WTC11 (cell line): ENCODE measurements at regions not wholly inside any gene's neighbourhood (a gene's known extent, or its start where the extent isn't known, plus 50 kb on each side); places are given as distances from the start of the nearest gene placed in this dataset.
"Not testable (repeated sequence)": the region's sequence is repeated elsewhere in the genome, so short reads cannot be mapped to it uniquely, and the experiment has no call there.

Experiments
- ATAC-seq: fragments of 200-7000 bp; cut with Tn5 transposase; 2 replicates; pipeline ENCODE4 v1.10.0; 2021; ENCODE audit warnings: mild to moderate bottlenecking, moderate library complexity
- CTCF ChIA-PET: fragments of 300-600 bp; sonication (Branson Sonifier 250); formaldehyde crosslinking; loops from one replicate; lab custom pipeline; 2021; ENCODE audit warnings: antibody characterized with exemption; lab: Charles Lee
- POLR2A ChIA-PET: fragments of 350-600 bp; sonication (Branson Sonifier 250); formaldehyde crosslinking; loops from one replicate; lab custom pipeline; 2021; ENCODE audit warnings: antibody characterized with exemption; lab: Charles Lee
- DNase-seq: peaks from one replicate; pipeline ENCODE4 v3.0.0; 2021; ENCODE audit warnings: low spot score
- H3K27ac Mint-ChIP-seq: 2 replicates; pipeline ENCODE4 v1.8.0; 2021; ENCODE audit warnings: mixed read lengths
- H3K27me3 Mint-ChIP-seq: 2 replicates; pipeline ENCODE4 v1.8.0; 2021; ENCODE audit warnings: low read depth, mild to moderate bottlenecking, moderate library complexity, mixed read lengths
- H3K36me3 Mint-ChIP-seq: 2 replicates; pipeline ENCODE4 v1.8.0; 2021; ENCODE audit warnings: mixed read lengths
- H3K4me1 Mint-ChIP-seq: 2 replicates; pipeline ENCODE4 v1.8.0; 2022; ENCODE audit warnings: mixed read lengths
- H3K4me3 Mint-ChIP-seq: 2 replicates; pipeline ENCODE4 v1.8.0; 2021; ENCODE audit warnings: mild to moderate bottlenecking, moderate library complexity, mixed read lengths
- H3K9me3 Mint-ChIP-seq: 2 replicates; pipeline ENCODE4 v1.8.0; 2021; ENCODE audit warnings: mixed read lengths
- ATF6 ChIP-seq: sonication (generic); formaldehyde crosslinking; IDR thresholded peaks from 2 replicates; pipeline ENCODE4 v1.8.1; 2023; ENCODE audit warnings: mild to moderate bottlenecking, missing genetic modification reagents
- CTCF ChIP-seq: fragments of 200-600 bp; IDR thresholded peaks from 2 replicates; pipeline ENCODE4 v1.8.0; 2022; ENCODE audit warnings: antibody characterized with exemption
- E2F4 ChIP-seq: sonication (generic); formaldehyde crosslinking; IDR thresholded peaks from 2 replicates; pipeline ENCODE4 v1.8.1; 2022; ENCODE audit warnings: low read depth, mild to moderate bottlenecking, moderate library complexity, missing genetic modification reagents, borderline replicate concordance
- EMX1 ChIP-seq: fragments of 250-450 bp; sonication (Bioruptor Pico); IDR thresholded peaks from 2 replicates; pipeline ENCODE4 v1.8.0; 2021; ENCODE audit warnings: mild to moderate bottlenecking
- FOXP1 ChIP-seq: sonication (generic); formaldehyde crosslinking; IDR thresholded peaks from 2 replicates; pipeline ENCODE4 v1.8.0; 2022; ENCODE audit warnings: missing genetic modification reagents, mild to moderate bottlenecking, moderate library complexity, borderline replicate concordance
- FOXP4 ChIP-seq: sonication (generic); formaldehyde crosslinking; IDR thresholded peaks from 2 replicates; pipeline ENCODE4 v1.8.0; 2022; ENCODE audit warnings: mild to moderate bottlenecking, missing genetic modification reagents
- GABPB1 ChIP-seq: sonication (generic); formaldehyde crosslinking; IDR thresholded peaks from 2 replicates; pipeline ENCODE4 v1.8.1; 2023; ENCODE audit warnings: mild to moderate bottlenecking, missing genetic modification reagents
- IRF1 ChIP-seq: sonication (generic); formaldehyde crosslinking; IDR thresholded peaks from 2 replicates; pipeline ENCODE4 v1.8.0; 2023; ENCODE audit warnings: missing genetic modification reagents
- MXD4 ChIP-seq: fragments of 250-450 bp; sonication (Bioruptor Pico); IDR thresholded peaks from 2 replicates; pipeline ENCODE4 v1.8.0; 2021; ENCODE audit warnings: mild to moderate bottlenecking, moderate library complexity, borderline replicate concordance
- MYBL2 ChIP-seq: sonication (generic); formaldehyde crosslinking; IDR thresholded peaks from 2 replicates; pipeline ENCODE4 v1.8.1; 2023; ENCODE audit warnings: mild to moderate bottlenecking, moderate library complexity, missing genetic modification reagents
- NR2C2 ChIP-seq: sonication (generic); formaldehyde crosslinking; IDR thresholded peaks from 2 replicates; pipeline ENCODE4 v1.8.0; 2022; ENCODE audit warnings: mild to moderate bottlenecking, missing genetic modification reagents
- RORB ChIP-seq: fragments of 250-450 bp; sonication (Bioruptor Pico); IDR thresholded peaks from 2 replicates; pipeline ENCODE4 v1.9.0; 2021; ENCODE audit warnings: mild to moderate bottlenecking
- SMAD3 ChIP-seq: sonication (generic); formaldehyde crosslinking; IDR thresholded peaks from 2 replicates; pipeline ENCODE4 v1.8.0; 2022; ENCODE audit warnings: missing genetic modification reagents, mild to moderate bottlenecking, borderline replicate concordance
- SOX15 ChIP-seq: fragments of 250-450 bp; sonication (Bioruptor Pico); IDR thresholded peaks from 2 replicates; pipeline ENCODE4 v1.9.0; 2021; ENCODE audit warnings: mild to moderate bottlenecking
- TEAD1 ChIP-seq: sonication (generic); formaldehyde crosslinking; IDR thresholded peaks from 2 replicates; pipeline ENCODE4 v1.8.0; 2022; ENCODE audit warnings: mild to moderate bottlenecking, missing genetic modification reagents
- USF2 ChIP-seq: sonication (generic); formaldehyde crosslinking; IDR thresholded peaks from 2 replicates; pipeline ENCODE4 v1.8.1; 2023; ENCODE audit warnings: mild to moderate bottlenecking, missing genetic modification reagents, moderate library complexity
- ZNF138 ChIP-seq: sonication (generic); formaldehyde crosslinking; conservative IDR thresholded peaks from 2 replicates; pipeline ENCODE4 v1.8.1; 2022; ENCODE audit warnings: mild to moderate bottlenecking, moderate library complexity, missing genetic modification reagents
- ZNF219 ChIP-seq: sonication (generic); formaldehyde crosslinking; IDR thresholded peaks from 2 replicates; pipeline ENCODE4 v1.8.0; 2023; ENCODE audit warnings: missing genetic modification reagents, mild to moderate bottlenecking, borderline replicate concordance
- ZNF396 ChIP-seq: fragments of 250-450 bp; sonication (Bioruptor Pico); IDR thresholded peaks from 2 replicates; pipeline ENCODE4 v1.8.0; 2021; ENCODE audit warnings: mild to moderate bottlenecking, moderate library complexity, borderline replicate concordance

- TF ChIP-seq IRF1 = no peak
Measured at GRCh38 chr12:105888696-105889095, 250.1 kb downstream of the NUAK1 start (continued).

- CTCF ChIA-PET = no interaction called here
- Mint-ChIP-seq H3K9me3 (peaks cover 11% of the 10 kb centered on the region), H3K27ac (no peak overlapping the region), H3K36me3 (peaks cover 4% of the 10 kb centered on the region), H3K4me3 (no peak overlapping the region), H3K27me3 (no peaks in the 10 kb centered on the region), H3K4me1 (peaks cover 24% of the 10 kb centered on the region)
- POLR2A ChIA-PET = no interaction called here
- TF ChIP-seq MYBL2 (CRISPR knock-in tag) = no peak
- no peak for TF ChIP-seq SMAD3
- no peak for TF ChIP-seq FOXP1 (CRISPR knock-in tag)
- TF ChIP-seq NR2C2 (CRISPR knock-in tag) = no peak
- no peak for TF ChIP-seq GABPB1 (CRISPR knock-in tag)
- no peak for TF ChIP-seq EMX1 (CRISPR knock-in tag)
- TF ChIP-seq ZNF396 (CRISPR knock-in tag) = no peak
- no peak for TF ChIP-seq FOXP4 (CRISPR knock-in tag)
- TF ChIP-seq ATF6 = no peak
- TF ChIP-seq USF2 (CRISPR knock-in tag) = no peak
- no peak for TF ChIP-seq SOX15 (CRISPR knock-in tag)
- TF ChIP-seq ZNF138 (CRISPR knock-in tag) = no peak
- no peak for TF ChIP-seq ZNF219
- TF ChIP-seq TEAD1 (CRISPR knock-in tag) = no peak
- DNase-seq (no peak), ATAC-seq (no peak)
Measured at GRCh38 chr12:105892362-105892910, 246.3 kb downstream of the NUAK1 start.

- H3K27me3 Mint-ChIP-seq, POLR2A ChIA-PET, DNase-seq, ATAC-seq, H3K36me3 Mint-ChIP-seq, H3K27ac Mint-ChIP-seq, H3K9me3 Mint-ChIP-seq, CTCF ChIA-PET, H3K4me3 Mint-ChIP-seq: not testable (repeated sequence)
- peaks cover 44% of the 10 kb centered on the region for H3K4me1 Mint-ChIP-seq
Measured at GRCh38 chr12:105895197-105895832, 243.4 kb downstream of the NUAK1 start.

- H3K9me3 Mint-ChIP-seq = peaks cover 18% of the 10 kb centered on the region
- no peak overlapping the region for H3K4me3 Mint-ChIP-seq
- H3K27ac Mint-ChIP-seq = peak overlapping the region; percentile 73; the same call in 1 of the 2 replicates
- H3K4me1 Mint-ChIP-seq = peaks cover 50% of the 10 kb centered on the region
- ChIA-PET POLR2A (interaction anchor here (0.6 to 0.7 kb wide), 2 partner anchors 12 to 99 kb away, joined by 5 to 6 read pairs; no protein-coding TSS in a partner anchor), CTCF (interaction anchor here (1.0 to 1.6 kb wide), 3 partner anchors 21 to 477 kb away, joined by 3 read pairs; no protein-coding TSS in a partner anchor)
- H3K27me3 Mint-ChIP-seq = no peaks in the 10 kb centered on the region
- DNase-seq (peak; percentile 41), ATAC-seq (peak; percentile 89)
- peaks cover 4% of the 10 kb centered on the region for H3K36me3 Mint-ChIP-seq
- TF ChIP-seq MXD4 (CRISPR knock-in tag) (no peak), CTCF (no peak), E2F4 (CRISPR knock-in tag) (no peak), SOX15 (CRISPR knock-in tag) (no peak), FOXP4 (CRISPR knock-in tag) (no peak), RORB (CRISPR knock-in tag) (no peak)
Measured at GRCh38 chr12:105897311-105897725, 241.4 kb downstream of the NUAK1 start.
